Activated CD4-positive, alpha-beta T cell treated with anti-CD3 and anti-CD28 coated beads, Interleukin-2, amount 50 U/mL, for 24 hours (primary cell): ENCODE measurements at regions not wholly inside any gene's neighbourhood (a gene's known extent, or its start where the extent isn't known, plus 50 kb on each side); places are given as distances from the start of the nearest gene placed in this dataset.

ENCODE experiments used
- DNase-seq, 2 donors: peaks; one replicate each; pipeline ENCODE4 v3.0.0-alpha.2; 2020; ENCODE audit warnings: low read depth in 1 of 2, low spot score in 1 of 2

DNA sequence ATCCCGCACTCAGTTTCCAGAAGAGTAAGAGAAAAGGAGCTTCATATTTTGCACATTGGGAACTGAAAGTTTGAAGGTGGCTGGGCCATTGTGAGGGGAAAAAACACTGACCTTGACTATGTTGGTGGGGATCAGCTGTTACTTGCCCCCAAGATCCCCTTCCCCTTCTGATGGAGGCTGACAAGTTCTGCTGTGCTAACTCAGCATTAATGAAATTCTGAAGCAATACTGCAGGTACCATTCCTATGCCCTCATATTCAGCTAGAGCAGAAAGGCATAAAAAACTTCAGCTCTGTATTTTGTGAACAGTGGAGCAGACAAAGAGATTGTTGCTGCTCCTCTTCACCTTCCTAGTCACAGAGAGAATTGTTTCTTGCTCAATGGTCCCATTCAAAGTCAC lies 1013.8 kb upstream of the C9orf72 start:
- no peak for DNase-seq

DNA sequence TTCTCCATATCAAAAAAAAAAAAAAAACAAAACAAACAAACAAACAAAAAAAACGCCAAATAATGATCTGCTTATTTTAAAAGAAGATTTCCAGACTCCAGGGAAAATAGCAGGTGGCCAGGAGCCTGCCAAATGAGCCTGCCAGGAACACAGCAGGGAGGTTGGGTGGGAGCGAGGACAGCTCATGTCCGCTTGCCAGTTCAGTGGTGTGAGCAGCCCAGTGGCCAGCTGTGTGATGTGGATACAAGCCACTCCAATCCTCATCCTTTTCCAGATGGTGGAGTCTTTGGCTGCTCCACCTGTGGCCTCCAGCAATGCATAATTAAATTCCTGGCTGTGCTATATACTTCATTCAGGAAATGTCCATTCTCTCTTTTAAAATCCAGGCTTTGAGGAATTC lies 1025.1 kb upstream of the C9orf72 start:
- DNase-seq = no peak

- DNase-seq = no peak
Measured at GRCh38 chr9:28600226-28600625, 1026.9 kb upstream of the C9orf72 start.

GRCh38 chr9:28607843-28608242 lies 1034.6 kb upstream of the C9orf72 start:
- no peak for DNase-seq

DNA sequence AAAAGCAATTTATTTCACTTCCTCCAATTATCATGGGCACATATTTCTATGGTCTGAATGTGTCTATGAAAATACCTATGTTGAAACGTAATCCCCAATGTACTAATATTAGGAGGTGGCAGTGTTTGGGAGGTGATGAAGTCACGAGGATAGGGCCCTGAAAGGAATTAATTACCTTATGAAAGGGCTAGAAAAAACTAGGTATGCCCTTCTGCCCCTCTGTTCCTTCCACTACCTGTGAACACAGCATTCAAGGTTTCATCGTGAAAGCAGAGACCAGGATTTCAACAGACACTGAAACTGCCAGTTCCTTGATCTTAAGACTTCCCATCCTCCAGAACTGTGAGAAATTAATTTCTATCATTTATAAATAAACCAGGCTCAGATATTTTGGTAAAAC lies 1037.1 kb upstream of the C9orf72 start:
- no peak for DNase-seq

DNA sequence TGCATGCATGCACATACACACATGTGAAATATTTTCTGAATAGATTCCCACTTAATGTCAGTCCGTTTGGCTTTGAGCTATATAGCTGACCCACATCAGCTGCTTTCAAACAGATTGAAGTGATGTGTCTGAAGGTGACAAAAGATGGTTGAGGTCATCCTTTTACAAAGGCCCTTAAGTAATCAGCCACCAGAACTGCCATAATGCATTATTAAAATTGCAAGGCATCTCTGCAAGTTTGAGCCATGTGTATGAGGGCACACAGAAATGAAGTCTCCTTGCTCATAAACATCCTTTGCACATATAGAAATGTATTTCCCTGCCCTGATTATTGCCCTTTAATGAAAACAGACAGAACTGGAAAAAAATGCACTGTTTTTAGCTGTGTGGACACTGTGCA lies 1043.0 kb upstream of the C9orf72 start:
- DNase-seq = no peak

GRCh38 chr9:28620011-28620410 lies 1046.7 kb upstream of the C9orf72 start:
- DNase-seq = no peak

GRCh38 chr9:28620661-28621060 lies 1047.4 kb upstream of the C9orf72 start:
- DNase-seq = no peak

DNA sequence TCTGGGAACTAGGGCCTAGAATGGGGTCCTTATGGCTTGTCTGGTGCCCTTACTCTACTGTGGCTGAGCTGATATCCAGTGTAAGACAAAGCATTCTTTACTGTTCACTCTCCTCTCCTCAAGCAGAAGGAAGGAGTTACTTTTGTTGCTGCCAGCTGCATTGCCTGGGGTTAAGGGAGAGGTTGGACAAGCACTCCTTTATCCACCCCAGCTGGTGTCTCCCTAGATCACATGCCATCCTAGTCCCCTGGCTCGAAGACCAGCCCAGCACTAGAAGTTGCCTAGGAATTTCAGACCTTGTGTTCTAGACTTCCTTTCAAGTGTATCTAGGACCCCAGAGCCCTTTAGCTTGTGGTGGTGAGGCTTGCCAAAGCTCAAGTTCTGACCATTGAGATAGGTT lies 1051.5 kb upstream of the C9orf72 start:
- DNase-seq = no peak

DNA sequence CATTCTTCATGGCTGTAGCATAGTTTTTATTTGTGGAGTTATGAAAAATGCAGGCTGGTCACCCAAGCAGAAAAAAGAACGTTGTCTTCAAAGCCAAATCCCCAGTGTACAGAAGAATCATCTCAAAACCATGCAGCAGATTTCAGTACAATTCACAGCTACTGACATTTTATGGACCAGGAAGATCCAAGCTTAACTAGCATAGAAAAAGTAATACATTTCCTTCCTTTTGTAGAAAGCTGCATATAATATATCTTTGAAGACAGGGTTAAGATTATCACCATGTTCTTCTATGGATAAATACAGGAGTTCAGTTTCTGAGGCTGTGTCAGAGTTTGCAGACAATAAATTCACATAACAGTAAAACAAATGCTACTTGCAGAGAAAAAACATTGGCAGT lies 1054.8 kb upstream of the C9orf72 start:
- no peak for DNase-seq

GRCh38 chr9:28648723-28649122 lies 1075.4 kb upstream of the C9orf72 start:
- DNase-seq = no peak

DNA sequence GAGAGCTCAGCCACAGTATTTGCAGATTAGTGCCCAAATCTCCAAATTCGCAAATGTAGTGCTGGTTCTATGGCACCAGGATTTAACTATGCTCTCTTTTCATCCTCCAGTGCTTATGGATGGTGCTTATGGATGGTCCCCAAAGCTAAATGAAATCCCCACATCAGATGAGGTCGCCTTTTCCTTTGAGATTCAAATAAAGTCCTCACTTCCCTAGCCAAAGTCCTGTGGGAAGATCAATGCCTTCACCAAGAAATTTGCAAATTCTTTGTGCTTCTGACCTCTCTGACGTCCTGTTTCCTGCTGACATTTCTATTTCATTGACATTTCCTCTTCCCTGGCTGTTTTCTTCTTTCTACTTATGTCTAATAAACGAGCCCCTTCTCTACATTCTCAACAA lies 1077.0 kb upstream of the C9orf72 start:
- no peak for DNase-seq

DNA sequence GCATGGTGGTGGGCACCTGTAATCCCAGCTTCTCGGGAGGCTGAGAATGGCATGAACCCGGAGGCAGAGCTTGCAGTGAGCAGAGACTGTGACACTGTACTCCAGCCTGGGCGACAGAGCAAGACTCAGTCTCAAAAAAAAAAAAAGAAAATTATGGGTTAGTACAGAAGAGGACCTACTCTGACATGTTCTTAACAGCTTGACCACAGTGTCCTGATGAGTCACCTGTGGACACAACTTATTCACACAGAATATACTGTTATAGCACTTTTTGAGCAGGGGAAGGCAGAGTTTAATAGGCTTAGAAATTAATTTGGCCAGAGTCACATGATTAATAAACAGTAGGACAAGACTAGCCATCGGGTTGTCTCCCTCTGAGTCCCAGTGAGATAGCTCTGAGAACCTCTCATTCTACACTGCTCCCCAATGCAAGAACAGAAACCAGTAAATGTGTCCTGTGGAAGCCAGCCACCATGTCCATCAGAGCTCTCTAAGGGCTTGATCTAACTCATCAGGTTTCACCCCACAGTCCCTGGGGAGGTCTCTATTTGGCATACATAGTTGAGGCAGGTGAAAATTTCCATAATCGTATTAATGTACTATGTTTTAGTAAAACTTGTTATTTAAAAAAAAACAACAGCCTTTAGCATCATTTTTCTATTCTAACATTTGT lies 1077.9 kb upstream of the C9orf72 start:
- DNase-seq = no peak

GRCh38 chr9:28653216-28653615 lies 1079.9 kb upstream of the C9orf72 start:
- no peak for DNase-seq

- no peak for DNase-seq
Measured at GRCh38 chr9:28656727-28657126, 1083.4 kb upstream of the C9orf72 start.

DNA sequence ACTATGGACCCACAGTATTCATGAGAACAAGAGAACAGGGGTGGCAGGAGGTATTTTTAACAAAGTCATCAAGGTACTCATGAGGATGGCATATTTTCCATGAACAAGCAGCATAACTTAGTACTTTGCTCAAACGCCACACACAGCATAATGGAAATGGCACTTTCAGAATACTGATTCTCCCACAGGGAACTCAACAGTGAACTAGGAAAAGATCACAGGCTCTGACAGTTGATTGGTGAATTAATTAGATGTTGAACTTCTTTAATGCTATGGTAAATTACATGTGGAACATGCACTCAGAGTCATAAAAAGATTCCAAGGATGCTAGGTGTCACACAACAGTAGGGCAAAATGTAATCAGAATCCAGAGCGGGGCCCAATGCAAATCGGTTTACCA lies 1088.6 kb upstream of the C9orf72 start:
- DNase-seq = no peak

GRCh38 chr9:28662675-28663074 lies 1089.4 kb upstream of the C9orf72 start:
- no peak for DNase-seq

DNA sequence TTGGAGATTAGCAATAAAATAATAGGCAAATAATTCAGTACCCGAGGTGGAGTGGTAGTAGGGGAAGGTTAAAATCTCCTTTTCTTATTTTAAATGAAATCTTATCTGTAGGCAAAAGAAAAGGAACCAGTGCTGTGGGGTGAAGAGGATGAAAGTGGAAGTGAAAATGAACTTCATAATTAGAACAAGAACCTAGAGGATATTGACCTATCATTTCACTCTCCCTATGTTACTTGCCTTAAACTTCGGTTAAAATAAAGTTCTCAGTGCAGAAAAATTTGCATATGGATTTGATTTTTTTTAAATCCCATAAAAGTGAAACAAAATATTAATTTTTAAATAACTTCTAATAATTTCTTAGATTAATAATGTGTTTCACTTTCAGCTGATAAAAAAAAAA lies 1094.9 kb upstream of the C9orf72 start:
- DNase-seq = no peak

DNA sequence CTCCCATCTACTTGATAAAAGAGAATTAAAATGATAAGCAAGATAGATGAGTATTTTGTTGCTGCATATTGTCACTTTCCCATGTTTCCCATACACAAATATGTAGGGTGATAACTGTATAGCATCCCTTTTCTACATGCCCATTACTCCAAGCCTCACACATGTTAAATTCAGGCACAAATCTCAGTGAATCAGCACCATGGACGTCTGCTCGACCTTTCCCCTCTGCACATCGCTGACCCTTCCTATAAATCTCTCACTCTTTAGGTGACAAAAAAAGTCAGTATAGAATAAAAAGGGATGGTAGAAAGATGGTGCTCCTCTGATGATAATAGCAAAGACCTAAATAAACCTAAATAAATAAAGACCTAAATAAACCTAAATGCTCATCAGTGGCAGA lies 1097.7 kb upstream of the C9orf72 start:
- no peak for DNase-seq

DNA sequence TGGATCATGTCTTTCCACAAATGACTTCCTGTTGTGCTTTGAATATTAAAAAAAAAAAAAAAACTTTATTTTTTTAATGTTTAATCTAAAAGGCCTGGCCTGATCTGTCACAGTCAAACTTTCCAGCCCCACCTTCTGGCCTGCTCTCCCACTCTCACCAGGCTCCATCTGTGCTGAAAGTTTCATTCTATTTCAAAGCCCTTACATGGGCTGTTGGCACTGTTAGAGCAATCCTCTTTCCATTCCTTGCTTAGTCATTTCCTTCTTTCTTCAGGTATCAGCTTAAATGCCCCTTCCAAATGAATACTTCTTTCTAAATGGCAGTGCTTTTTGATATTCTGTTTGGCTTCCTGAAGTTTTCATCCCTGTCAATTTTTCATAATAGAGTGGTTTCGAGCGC lies 1104.8 kb upstream of the C9orf72 start:
- no peak for DNase-seq

DNA sequence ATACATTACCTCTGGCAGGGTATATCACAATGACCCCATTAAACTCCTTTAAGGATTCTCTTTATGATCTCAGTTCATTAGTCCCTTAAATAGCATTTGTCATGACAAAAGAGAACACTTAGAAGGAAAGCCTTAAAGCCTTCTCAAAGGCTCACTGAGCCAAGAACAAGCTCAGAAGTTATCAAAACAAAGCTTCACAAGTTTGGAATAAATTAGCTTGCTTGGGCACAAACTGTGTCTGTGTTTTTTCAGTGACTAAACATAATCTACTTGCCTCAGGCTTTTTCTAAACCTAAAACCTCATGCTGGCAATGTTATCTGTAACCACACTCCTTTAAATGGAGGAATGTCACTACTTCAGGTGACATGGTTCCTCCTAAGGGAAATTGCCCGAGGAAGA lies 1114.9 kb upstream of the C9orf72 start:
- no peak for DNase-seq

DNA sequence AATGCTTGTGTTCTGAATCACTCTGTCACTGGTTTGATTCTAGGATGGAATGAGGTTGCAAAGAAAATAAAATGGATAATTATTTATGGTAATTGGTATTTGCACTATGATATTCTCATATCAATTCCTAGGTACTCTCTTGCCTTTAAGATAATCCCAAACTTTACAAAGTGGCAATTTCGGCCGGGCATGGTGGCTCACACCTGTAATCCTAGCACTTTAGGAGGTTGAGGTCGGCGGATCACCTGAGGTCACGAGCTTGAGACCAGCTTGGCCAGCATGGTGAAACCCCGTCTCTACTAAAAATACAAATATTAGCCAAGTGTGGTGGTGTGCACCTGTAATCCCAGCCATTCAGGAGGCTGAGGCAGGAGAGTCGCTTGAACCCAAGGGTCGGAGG lies 1118.7 kb upstream of the C9orf72 start:
- no peak for DNase-seq

DNA sequence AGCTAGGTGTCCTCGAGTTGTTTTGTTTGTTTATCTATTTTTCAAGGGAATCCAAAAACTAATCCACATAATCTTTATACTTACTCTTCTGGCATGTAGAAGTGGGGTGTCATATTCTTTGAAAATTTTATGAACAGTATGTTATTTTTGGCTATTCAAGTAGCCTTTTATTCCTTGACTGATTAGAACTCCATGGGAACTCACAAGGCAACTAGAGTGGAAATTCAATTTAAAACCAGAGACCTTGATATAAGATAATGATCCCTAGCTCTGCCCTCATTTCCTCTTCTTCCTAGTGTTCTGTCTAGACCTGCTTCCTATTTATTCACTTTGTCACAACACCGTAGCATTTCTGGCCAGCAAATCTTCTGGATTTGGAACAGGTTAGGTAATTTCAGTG lies 1123.7 kb upstream of the C9orf72 start:
- DNase-seq = no peak

DNA sequence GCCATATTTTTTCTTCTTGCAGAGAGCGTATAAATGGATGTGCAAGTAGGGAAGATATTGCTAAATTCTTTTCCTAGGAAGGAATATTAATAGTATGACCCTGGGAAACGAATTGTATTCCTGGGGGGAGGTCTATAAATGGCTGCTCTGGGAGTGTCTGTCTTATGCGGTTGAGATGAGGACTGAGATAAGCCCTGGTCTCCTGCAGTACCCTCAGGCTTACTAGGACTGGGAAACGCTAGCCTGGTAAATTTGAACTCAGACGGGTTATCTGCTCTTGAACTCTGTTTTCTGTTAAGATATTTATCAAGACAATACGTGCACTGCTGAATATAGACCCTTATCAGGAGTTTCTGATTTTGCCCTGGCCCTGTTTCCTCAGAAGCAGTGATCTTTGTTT lies 1126.4 kb upstream of the C9orf72 start:
- DNase-seq = no peak
